ENCODE measurements at regions not wholly inside any gene's neighbourhood (a gene's known extent, or its start where the extent isn't known, plus 50 kb on each side); places are given as distances from the start of the nearest gene placed in this dataset.

GRCh38 chr2:42951263-42951938, 159.0 kb upstream of the HAAO start:
- Mint-ChIP-seq H3K4me3 (no peak overlapping the region), H3K4me1 (peaks cover 8 to 40% (median 15%) of the 10 kb centered on the region in 4 donors), H3K9me3 (no peaks in the 10 kb centered on the region), H3K27ac (peak overlapping the region in 1 of 10 donors; percentile 10), H3K36me3 (no peaks in the 10 kb centered on the region), H3K27me3 (no peaks in the 10 kb centered on the region)
- no peak for ATAC-seq
- POLR2A ChIA-PET: no interaction called here
- no peak for DNase-seq

DNA sequence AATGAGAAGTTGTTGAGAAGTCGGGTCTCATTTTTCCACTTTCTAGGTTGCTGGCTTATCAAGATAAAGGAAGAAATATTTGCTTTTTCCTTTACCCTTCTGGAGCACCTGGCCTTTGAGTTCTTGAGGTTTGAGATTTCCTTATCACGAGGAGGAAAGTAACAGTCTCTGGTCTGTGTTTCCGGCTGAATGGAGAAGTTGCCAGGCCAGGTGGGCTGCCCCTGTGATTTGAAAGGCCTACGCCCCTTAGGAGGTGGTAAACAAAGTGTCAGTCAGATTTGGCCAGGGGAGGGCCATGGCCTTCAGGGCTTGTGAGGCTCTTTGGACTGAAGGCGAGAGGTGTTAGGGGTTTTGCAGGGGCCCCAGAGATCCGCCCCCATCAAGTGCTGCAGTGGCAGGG, 156.7 kb upstream of the HAAO start:
- DNase-seq: no peak

DNA sequence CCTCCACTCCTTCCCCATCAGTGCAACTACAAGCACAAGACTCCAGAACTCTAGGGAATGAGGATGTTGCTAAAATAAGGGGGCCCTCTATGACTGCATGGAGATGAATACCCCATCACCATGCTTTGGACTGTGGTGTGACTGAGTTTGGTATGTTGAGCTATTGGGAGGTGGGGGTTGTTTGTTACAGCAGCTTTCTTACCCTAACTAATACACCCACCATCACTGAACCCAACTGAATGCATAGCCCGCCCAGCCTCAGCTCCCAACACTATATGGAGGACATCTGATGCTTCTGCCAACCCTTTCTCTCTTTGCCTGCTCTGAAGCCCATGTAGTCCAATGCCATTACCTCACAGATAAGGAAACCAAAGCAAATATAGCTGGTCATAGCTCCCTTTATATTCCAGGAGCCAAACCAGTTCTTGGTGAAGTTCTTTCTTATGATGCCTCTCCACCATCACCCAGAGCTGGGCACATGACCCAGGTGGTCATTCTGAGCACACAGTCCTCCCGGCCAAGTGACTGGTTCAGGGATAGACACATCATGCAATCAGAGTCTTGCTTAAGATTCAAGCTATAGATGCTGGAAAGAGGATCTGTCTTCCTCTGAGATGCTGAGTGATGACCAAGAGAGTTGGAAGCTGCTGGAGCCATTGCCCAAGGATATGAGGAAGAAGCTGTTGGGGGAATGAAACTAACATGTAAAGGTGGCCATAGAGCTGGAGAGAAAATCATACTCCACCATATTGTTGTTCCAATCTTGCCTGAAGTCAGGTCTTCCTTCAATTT, 155.6 kb upstream of the HAAO start:
- H3K4me1 Mint-ChIP-seq: peaks cover 8 to 39% (median 14%) of the 10 kb centered on the region in 4 donors
- no peaks in the 10 kb centered on the region for H3K9me3 Mint-ChIP-seq
- H3K36me3 Mint-ChIP-seq: no peaks in the 10 kb centered on the region
- no peaks in the 10 kb centered on the region for H3K27me3 Mint-ChIP-seq
- DNase-seq: no peak
- no peak for ATAC-seq
- peak overlapping the region in 1 of 10 donors; percentile 36 for H3K4me3 Mint-ChIP-seq
- POLR2A ChIA-PET: interaction anchor here (0.9 to 2.6 kb wide), 7 partner anchors 10 to 281 kb away, joined by 3 to 15 read pairs (median 5); partner anchors contain the start of gene ZFP36L2
- peak overlapping the region in 3 of 10 donors; percentile 12 to 50 (median 27) for H3K27ac Mint-ChIP-seq

More for the DNA sequence above, 156.7 kb upstream of the HAAO start:
- peak overlapping the region in 1 of 10 donors; percentile 38 for H3K27ac Mint-ChIP-seq
- POLR2A ChIA-PET: no interaction called here
- peaks cover 8 to 39% (median 14%) of the 10 kb centered on the region in 4 donors for H3K4me1 Mint-ChIP-seq
- no peaks in the 10 kb centered on the region for H3K36me3 Mint-ChIP-seq
- H3K9me3 Mint-ChIP-seq: no peaks in the 10 kb centered on the region
- no peaks in the 10 kb centered on the region for H3K27me3 Mint-ChIP-seq
- no peak overlapping the region for H3K4me3 Mint-ChIP-seq
- no peak for ATAC-seq

DNA sequence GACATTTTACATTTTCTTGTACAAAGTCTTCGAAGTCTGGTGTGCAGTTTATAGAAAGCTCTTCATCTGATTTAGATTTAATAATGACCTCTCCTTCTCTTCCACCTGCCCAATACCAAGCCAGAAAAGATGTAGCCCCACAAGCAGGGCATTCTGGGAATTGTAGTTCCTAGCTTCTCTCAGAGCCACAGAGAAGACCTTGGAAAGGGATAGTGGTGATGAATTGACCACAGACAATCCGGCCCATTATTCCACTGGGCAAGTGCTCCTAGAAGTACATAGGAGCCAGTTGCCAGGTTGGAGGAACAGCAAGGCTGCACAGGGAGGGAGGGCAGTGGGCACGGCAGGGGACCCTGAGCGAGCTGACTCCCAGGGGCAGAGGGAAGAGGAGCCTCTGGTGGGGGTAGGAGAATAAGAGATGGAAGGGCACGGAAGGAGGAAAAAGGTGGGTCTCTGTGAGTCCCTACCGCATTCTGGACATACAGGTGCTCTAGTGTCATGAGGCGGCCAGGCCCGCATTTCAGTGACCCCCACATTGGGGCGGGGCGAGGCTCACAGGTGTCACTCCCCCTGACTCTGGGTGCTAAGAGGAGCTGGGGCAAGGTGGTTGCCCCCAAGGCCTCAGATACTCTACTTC, 152.5 kb upstream of the HAAO start:
- Mint-ChIP-seq H3K4me3 (no peak overlapping the region), H3K36me3 (no peaks in the 10 kb centered on the region), H3K4me1 (peaks cover 7 to 21% (median 11%) of the 10 kb centered on the region in 4 donors), H3K27ac (no peak overlapping the region), H3K27me3 (no peaks in the 10 kb centered on the region), H3K9me3 (no peaks in the 10 kb centered on the region)
- no peak for DNase-seq
- POLR2A ChIA-PET: interaction anchor here (1.0 to 1.2 kb wide), 2 partner anchors 280 to 283 kb away, joined by 5 read pairs; no protein-coding TSS in a partner anchor
- ATAC-seq: no peak

DNA sequence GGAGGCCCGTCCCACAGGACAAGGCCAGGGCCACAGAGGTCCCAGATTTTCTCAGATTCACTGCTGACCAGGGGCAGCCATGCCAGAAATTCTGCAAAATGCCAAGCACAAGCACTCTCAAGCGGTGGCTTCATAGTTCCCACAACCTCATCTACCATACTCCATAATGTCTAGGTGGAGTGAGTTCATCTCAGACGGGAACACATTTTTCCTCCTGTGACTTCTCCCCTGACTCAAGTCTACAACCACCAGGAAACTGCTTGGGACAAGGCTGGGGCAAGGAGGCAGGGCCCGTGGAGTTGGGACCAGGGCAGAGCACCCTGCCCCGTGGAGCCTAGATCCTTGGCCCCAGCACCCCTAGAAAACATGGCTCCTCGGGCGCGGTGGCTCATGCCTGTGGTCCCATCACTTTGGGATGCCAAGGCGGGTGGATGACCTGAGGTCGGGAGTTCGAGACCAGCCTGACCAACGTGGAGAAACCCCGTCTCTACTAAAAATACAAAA, 150.7 kb upstream of the HAAO start:
- POLR2A ChIA-PET: no interaction called here
- Mint-ChIP-seq H3K4me1 (peaks cover 6 to 11% (median 8%) of the 10 kb centered on the region in 4 donors), H3K9me3 (no peaks in the 10 kb centered on the region), H3K4me3 (no peak overlapping the region), H3K27me3 (no peaks in the 10 kb centered on the region), H3K27ac (no peak overlapping the region), H3K36me3 (no peaks in the 10 kb centered on the region)
- ATAC-seq (no peak), DNase-seq (no peak)

- Mint-ChIP-seq H3K9me3 (no peaks in the 10 kb centered on the region), H3K4me3 (no peak overlapping the region), H3K36me3 (no peaks in the 10 kb centered on the region), H3K27ac (peak overlapping the region in 1 of 10 donors; percentile 52), H3K27me3 (no peaks in the 10 kb centered on the region), H3K4me1 (peaks cover 5 to 7% (median 6%) of the 10 kb centered on the region in 4 donors)
- DNase-seq (no peak), ATAC-seq (no peak)
- POLR2A ChIA-PET: no interaction called here
Observed at GRCh38 chr2:42942214-42942989, 150.0 kb upstream of the HAAO start.

GRCh38 chr2:42941633-42942176, 149.3 kb upstream of the HAAO start:
- Mint-ChIP-seq H3K9me3 (no peaks in the 10 kb centered on the region), H3K4me1 (peaks cover under 1 to 2% (median 1%) of the 10 kb centered on the region in 4 donors), H3K4me3 (no peak overlapping the region), H3K36me3 (no peaks in the 10 kb centered on the region), H3K27me3 (no peaks in the 10 kb centered on the region), H3K27ac (no peak overlapping the region)
- ATAC-seq: no peak
- POLR2A ChIA-PET: no interaction called here
- DNase-seq: no peak

GRCh38 chr2:42939411-42940206, 147.2 kb upstream of the HAAO start:
- H3K27me3 Mint-ChIP-seq: no peaks in the 10 kb centered on the region
- POLR2A ChIA-PET: no interaction called here
- ATAC-seq: no peak
- H3K4me1 Mint-ChIP-seq: peaks cover 0 to 2% (median under 1%) of the 10 kb centered on the region in 4 donors
- H3K4me3 Mint-ChIP-seq: peak overlapping the region in 1 of 10 donors; percentile 21
- H3K27ac Mint-ChIP-seq: no peak overlapping the region
- H3K9me3 Mint-ChIP-seq: no peaks in the 10 kb centered on the region
- H3K36me3 Mint-ChIP-seq: no peaks in the 10 kb centered on the region
- DNase-seq: no peak

DNA sequence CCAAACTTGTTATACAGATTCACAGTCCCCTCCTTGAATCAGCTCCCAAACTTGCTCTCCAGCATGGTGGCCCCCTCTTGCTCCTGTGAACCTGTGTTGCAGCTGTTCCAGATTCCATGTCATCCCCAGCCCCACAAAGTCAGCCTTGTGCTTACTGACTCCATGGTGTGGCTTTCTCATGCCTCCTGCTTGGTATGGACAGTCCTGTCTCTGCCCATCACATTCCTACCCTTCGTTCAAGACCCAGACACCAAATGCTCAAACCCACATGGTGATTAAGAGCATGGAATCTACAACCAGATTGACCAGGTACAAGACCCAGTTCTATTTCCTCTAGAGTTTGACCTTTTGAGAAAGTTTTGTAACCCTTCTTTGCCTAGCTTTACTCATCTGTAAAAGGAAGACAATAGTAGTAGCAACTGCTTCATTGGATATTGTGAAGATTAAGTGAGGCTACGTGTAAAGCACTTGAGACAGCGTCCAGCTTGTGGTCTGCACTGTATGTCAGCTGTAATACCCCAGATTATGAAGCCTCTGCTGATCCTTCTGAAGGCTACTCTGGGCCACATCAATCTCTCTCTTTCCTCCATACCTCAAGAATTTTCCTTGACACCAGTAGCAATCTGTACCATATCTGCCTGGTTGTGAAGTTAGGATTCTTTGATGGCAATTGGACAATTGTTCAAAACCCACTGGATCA, 146.4 kb upstream of the HAAO start:
- H3K9me3 Mint-ChIP-seq: no peaks in the 10 kb centered on the region
- H3K36me3 Mint-ChIP-seq: no peaks in the 10 kb centered on the region
- no peak overlapping the region for H3K27ac Mint-ChIP-seq
- DNase-seq: no peak
- H3K4me3 Mint-ChIP-seq: no peak overlapping the region
- POLR2A ChIA-PET: no interaction called here
- H3K27me3 Mint-ChIP-seq: no peaks in the 10 kb centered on the region
- ATAC-seq: no peak
- H3K4me1 Mint-ChIP-seq: peaks cover 0 to 2% (median under 1%) of the 10 kb centered on the region in 4 donors

- Mint-ChIP-seq H3K27ac (peak overlapping the region in 1 of 10 donors; percentile 23), H3K4me3 (no peak overlapping the region), H3K36me3 (peaks cover 0 to under 1% (median 0%) of the 10 kb centered on the region in 3 donors), H3K4me1 (peaks cover 0 to 2% (median 1%) of the 10 kb centered on the region in 4 donors), H3K27me3 (no peaks in the 10 kb centered on the region), H3K9me3 (no peaks in the 10 kb centered on the region)
- ATAC-seq (no peak), DNase-seq (no peak)
- POLR2A ChIA-PET: no interaction called here
Observed at GRCh38 chr2:42937171-42937875, 144.9 kb upstream of the HAAO start.

Data from naive thymus-derived CD8-positive, alpha-beta T cell (primary cell).